ENCODE measurements at regions not wholly inside any gene's neighbourhood (a gene's known extent, or its start where the extent isn't known, plus 50 kb on each side); places are given as distances from the start of the nearest gene placed in this dataset.
"Not testable (repeated sequence)": the region's sequence is repeated elsewhere in the genome, so short reads cannot be mapped to it uniquely, and the experiment has no call there.

DNA sequence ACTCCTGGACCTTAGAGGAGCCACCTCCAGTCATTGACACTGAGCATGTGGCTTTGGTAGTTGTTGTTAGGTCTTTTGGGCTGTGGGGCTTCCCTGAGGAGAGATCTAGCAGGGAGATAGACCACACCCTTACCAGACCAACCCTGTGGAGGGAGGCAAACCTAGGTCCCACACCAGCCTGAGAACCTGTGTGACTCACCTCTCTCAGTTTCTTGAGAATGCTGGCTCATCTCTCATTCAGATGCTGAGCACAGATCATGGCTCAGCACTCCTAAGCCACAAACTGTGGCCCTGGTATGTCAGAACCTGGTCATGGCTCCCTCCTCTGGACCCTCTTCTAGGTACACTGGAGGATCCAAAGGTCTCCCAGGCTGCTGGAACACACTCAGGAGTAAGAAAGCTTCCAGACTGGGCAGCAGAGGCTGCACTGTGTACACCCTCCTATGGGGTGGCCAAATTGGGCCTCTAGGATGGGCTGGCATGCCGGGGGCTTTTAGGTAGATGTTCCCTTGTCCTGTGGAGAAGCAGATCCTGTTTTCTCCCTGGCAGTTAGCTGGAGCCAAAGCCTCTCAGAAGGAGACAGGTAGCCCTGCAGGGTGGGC is 1294.5 kb downstream of the KHDRBS2 start:
- no peak for DNase-seq (ENCODE audit: low spot score)

DNA sequence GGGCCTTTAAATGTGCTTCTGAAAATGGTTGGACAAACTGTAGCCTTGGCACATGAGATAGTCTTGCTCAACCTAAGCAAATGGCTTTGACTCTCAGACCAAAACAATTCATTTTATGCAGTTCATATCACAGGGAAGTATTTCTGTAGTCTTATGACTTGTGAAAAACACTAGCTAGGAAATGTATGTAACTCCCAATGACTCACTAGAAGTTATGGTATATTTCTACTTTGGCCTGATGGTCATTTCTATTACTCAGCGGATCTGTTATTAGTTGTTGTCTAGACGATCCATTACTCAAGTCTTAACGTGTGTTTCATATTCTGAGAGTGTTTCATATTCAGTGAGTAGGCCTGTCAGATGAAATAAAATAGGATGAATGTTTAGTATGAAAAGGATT is 1333.5 kb downstream of the KHDRBS2 start:
- no peak for DNase-seq (ENCODE audit: low spot score)

DNA sequence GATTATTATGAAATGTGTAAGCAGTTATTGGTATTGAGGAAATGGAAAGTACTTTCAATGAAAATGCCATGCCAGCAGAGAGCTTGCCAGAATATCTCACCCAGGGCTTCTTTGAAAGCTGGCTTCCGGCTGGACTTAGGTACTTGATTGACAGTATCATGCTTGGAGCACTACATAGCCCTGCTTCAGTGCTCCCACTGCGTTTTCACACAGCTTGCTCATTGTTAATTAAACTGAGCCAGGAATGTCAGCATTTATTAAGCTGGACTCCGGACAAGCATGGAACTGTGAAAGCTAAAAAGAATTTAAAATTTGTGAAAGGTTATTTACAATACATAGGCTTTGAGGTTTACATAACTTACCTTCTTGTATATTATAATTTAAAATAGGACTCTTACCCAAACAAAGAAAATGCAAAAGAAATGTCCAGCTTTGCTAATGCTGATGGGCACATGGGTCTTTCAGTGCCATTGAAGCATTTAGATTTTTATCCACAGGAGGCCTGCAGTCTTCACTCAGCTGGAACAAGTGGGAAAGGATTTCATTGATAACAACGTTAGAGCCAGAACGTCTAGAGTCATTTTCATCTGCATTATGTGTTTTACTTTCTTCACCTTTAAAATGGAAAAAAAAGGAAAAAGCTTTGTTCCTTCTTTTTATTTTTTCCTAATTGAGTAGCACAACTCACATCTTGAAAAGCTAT is 1335.7 kb downstream of the KHDRBS2 start:
- DNase-seq (ENCODE audit: low spot score) = not testable (repeated sequence)

DNA sequence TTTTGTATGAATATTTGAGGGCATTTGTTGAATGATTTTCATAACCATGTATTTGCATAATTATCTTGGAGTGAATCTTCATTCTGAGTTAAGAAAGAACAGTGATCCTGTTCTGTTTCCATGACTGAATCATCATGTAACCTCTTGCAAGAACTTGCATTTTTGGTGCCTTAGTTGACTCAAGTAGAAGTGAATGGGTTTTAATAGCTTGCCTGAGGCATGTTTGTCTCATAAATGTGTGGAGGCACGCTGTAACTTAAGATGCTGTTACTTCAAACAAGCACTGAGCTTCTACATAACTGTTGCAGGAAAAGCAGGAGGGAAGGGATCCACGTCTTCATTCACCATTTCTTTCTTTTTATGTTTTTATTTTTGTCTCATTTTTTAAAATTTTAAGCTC is 1338.6 kb downstream of the KHDRBS2 start:
- DNase-seq (ENCODE audit: low spot score) = not testable (repeated sequence)

DNA sequence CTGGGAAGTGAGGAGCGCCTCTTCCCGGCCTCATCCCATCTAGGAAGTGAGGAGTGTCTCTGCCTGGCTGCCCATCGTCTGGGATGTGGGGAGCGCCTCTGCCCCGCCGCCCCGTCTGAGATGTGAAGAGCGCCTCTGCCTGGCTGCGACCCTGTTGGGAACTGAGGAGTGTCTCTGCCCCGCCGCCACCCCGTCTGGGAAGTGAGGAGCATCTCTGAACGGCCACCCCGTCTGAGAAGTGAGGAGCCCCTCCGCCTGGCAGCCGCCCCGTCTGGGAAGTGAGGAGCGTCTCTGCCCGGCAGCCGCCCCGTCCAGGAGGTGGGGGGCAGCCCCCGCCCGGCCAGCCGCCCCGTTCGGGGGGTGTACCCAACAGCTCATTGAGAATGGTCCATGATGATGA is 1341.2 kb downstream of the KHDRBS2 start:
- not testable (repeated sequence) for DNase-seq (ENCODE audit: low spot score)

DNA sequence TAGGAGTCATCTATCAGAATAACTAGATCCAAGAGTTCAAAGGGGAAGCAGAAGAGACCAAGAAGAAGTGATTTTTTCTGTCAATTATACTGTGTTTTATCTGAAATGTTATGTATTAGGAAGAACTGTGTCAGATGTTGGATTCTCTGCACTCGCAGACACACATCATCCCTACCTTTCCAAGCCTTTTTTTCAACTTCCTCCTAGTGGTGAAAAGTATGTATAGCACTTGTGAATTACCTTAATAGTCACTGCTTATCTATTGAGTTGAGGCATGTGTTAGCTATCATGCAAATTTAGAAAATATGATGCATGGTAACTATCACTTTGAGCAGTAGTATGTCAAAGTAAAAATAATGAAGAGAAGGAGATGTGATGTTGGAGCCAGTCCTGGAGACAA is 1350.1 kb downstream of the KHDRBS2 start:
- not testable (repeated sequence) for DNase-seq (ENCODE audit: low spot score)

DNA sequence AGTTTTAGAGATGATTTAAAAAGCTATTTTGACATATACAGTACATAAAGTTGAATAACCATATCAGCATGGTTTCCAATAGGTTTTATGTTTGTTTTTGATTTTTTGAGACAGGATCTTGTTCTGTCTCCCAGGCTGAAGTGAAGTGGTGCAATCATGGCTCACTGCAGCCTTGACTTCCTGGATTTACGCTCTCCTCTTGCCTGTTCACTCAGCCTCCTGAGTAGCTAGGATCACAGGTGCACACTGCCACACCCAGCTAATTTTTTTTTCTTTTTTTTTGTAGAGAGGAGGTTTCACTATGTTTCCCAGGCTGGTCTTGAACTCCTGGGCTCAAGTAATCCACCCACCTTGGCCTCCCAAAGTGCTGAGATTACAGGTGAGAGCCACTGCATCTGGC is 1366.4 kb downstream of the KHDRBS2 start:
- DNase-seq (ENCODE audit: low spot score) = not testable (repeated sequence)

DNA sequence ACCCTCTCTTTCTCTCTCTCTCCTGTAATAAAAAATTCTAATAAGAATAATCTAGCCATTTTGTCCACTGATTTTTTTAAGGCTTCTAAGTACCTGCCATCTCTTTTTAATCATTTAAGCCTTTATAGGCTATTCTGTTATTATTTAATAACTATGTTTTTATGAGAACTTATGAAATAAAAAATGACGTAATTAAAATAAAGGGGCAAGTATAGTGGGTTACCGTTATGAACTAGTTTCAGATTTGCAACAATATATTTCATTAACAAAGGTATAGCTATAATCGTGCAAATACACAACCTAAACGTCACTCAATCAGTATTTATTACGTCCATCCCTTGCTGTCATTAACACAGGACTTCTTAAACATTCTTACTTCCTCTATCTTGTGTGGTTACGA is 1382.2 kb downstream of the KHDRBS2 start:
- not testable (repeated sequence) for DNase-seq (ENCODE audit: low spot score)

DNA sequence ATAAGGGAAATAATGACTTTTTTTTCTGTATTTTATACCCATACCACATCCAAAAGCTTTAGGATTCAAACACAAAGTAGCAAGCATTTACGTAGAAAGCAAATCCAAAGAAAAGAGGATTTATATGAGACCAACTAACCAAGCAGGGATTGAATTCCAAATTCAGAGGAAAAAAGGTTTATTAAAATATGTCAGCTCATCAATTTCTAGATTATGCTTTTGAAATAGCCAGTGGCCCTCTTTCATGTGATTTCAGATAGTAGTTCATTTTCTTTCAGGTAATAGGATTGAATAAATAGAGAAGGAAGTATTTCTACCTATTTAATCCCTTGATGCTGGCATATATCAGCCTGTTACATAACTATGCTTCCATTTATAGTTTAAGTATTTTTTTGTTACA is 1392.7 kb downstream of the KHDRBS2 start:
- not testable (repeated sequence) for DNase-seq (ENCODE audit: low spot score)

DNA sequence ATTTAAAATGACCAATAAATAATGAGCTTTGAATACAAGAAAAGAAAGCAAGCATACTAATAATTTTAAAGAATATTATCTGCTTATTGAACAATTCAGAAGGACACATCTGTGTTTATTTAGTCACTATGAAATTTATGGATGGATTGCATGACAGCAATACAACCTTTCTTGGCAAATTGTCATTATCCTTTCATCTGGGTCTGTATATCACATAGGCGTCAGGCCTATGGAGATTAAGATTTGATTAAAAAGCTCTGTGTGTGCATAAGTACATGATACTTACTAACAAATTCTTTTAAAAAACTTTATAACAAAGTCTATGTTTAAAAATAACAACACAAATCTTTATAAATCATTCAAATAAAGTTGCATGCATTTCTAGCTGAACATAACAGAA is 1394.4 kb downstream of the KHDRBS2 start:
- DNase-seq (ENCODE audit: low spot score) = no peak

DNA sequence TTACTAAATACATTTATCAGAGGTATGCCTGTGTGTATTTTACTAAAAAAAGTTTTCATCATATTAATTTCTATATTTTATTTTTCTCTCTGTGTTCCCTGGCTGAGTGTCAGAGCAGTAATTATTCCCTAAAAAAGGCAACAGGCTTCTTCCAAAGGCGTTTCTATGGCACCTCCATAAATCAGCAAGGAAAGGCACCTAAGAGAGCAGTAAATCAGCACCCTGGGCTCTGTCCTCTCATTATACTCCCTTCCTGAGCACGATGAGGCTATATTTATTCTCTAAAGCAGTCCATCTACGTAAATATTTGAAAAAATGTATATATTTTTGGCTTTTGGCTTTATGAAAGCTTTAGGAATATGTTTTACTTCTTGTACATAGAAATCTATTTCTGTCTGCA is 1408.6 kb downstream of the KHDRBS2 start:
- not testable (repeated sequence) for DNase-seq (ENCODE audit: low spot score)

DNA sequence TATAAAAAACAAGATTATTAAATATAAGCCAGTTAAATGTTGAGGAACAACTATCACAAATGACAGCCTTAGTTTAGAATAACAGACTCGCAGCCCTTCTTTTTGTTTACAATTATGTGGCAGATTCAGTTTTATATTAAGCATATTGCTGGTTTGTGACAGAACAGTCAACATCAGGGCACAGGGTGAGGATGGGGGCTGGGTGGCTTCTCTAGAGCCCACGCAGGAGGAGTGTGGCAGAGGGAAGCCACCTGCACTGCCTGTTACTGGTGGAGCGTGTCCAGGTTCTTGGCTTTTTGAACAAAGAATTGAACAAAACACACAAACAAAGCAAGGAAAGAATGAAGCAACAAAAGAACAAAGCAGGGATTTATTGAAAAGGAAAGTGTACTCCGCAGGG is 1415.2 kb downstream of the KHDRBS2 start:
- DNase-seq (ENCODE audit: low spot score) = not testable (repeated sequence)

DNA sequence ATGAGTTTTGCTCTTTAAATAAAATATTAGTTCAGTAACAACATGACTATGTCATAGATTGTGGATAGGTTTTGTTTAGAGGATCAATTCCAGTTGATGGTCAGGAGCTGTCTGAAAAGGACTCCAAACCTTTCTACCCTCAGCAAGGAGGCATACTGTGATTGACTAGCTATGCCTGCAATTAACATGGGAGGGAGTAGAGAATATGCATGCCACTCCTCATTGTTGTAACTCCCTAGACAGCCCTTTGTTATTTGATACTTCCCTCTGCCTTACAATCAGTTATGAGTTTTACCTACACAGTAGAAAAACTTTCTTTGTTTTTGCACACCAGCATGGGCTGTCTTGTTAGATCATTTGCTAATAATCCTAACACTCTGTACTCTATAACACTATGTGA is 1418.5 kb downstream of the KHDRBS2 start:
- no peak for DNase-seq (ENCODE audit: low spot score)

DNA sequence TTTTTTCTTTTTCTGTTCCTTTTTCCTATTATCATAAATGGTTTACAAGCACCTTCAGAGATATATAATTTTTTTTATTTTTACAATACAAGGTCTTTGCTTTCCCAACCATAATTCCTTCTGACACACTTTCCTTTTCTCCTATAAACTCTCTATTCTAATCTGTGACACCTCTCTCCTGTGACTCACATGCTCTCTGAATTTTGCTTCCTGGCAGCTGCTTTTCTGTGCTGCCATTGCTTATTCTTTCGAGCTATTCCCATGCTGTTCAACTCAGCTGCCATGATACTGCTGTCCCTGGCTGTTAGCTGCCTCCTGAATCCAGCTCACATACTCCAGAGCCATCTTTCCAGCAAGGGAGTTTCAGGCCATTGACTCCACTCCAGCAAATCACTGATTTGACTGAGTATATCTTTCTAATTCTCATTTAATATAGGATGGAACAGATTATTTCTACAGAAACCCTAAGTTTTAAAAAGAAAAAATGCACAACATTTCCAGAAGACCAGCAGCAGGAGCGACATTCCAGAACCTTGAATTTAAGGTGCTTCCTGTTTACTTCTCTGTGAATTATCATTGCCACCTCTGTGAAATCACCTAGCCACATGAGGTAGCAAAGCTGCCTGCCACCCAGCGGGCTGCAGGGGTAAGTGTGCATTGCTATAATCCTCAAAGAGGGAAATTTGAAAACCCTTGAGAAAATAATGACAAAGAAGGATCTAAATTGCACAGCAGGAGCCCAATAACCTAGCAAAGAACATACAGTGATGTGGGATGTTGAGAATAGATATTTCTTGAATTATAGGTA is 1442.6 kb downstream of the KHDRBS2 start:
- not testable (repeated sequence) for DNase-seq (ENCODE audit: low spot score)

DNA sequence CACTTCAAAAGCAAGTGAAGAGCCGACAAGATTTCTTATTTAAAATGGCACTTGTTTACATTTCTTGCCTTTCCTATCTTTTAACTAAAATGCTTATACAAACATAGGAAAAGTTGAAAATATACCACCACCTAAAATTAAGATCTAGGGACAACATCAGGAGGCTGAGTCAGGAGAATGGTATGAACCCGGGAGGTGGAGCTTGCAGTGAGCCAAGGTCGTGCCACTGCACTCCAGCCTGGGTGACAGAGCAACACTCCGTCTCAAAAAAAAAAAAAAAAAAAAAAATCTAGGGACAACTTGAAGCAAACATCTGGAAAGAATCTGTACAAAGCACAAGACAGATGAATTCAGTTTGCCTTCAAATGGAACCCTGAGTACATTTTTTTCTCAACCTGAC is 1455.3 kb downstream of the KHDRBS2 start:
- not testable (repeated sequence) for DNase-seq (ENCODE audit: low spot score)

DNA sequence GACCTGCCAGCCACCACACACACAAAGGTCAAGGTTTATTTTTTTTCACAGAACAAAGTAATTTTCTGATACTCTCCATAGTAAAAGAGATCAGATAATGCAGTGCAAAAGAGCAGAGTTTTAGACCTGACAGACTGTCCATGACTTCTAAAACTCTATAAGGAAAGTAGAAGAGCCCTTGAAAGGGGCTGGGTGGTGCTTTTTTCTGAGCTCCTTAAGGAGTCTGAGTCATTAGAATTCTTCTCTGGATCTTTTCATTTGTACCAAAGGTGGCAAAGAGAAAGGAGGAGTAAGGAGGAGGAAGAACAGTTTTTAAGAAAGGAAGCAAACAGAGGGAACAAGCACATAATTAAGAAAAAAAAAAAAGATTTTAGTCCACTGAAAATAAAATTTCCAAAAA is 1463.4 kb downstream of the KHDRBS2 start:
- not testable (repeated sequence) for DNase-seq (ENCODE audit: low spot score)

DNA sequence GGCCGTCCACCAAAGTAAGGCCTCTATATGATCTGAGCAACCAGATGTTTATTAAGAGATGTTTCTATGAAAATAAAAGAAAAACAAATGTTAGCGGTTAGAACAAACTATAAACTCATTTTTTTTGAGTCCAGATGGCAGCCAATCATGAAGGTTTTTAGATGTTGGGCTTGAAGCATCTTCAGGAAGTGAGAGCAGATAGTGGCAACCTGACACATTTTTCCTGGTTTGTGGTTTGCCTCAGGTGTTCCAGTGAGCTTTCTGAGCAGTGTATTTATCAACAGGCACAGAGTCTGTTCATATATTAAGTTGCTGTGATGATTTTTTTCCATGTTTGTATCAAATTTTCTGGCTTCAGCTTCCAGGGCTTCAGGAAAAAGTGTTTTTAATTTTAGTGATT is 1468.0 kb downstream of the KHDRBS2 start:
- not testable (repeated sequence) for DNase-seq (ENCODE audit: low spot score)

DNA sequence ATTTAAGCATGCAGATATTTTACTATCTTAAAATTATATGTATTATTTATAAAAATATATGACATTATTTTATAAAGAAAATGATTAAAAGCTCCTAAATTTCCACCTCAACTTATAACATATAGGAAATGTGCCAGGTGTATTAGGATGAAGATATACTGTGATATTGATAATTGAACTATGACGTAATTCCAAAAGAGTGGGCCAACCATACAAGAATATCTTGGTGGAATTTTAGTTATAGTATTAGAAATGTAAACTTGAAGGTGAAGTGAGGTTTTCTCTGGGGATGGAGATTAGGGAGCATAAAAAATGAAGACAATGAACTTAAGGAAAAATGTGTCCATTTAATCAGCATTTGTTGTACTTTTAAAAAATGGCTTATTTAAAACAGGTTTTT is 1471.2 kb downstream of the KHDRBS2 start:
- DNase-seq (ENCODE audit: low spot score) = not testable (repeated sequence)

DNA sequence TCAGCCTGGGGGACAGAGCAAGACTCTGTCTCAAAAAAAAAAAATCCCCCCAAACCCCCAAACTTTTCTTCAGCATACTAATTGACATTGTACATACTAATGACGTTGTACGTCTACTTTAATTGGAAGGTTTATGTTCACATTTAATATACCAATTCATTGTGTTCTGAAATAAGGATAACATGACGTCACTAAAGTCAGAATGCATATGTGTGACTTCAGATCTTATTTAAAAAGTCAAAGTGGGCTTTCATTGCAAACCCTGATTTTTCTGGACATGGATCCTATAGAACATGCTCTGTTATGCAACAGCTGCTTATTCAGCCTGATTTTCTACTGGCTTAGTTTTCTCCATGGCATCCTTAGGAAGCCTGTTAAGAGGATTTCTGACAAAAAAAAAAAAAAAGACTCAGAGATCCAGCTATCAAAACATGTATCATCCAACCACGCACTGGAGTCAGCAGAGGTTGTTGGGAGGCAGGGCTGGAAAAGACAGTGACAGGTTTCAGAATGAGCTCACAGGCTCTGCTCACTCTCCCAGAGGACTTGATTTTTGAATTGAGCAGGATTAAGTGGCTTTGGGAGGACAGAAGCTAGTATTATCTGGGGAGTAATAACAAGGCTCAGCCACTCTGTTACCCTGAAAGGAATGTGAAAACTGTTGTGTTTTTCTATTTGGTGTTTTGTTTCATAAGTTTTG is 1472.0 kb downstream of the KHDRBS2 start:
- DNase-seq (ENCODE audit: low spot score) = peak; percentile 4

DNA sequence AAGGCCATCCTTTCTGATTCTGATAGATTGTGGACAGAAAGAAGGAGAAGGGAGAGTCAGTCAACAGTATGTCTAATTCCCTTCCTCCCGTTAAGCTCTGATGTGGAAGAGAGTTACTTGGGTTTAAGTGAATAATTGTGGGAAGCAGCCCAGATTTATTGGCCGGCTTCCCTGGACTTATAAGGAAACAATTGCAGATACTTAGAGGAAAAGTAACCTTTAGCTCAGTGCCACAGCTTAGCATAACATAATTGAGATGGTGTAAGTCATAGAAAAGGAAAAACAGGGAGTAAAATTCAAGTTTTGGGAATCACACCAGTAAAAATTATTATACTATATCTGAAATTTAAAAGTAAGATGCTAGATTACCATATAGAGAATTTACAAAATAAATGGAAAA is 1475.8 kb downstream of the KHDRBS2 start:
- DNase-seq (ENCODE audit: low spot score) = not testable (repeated sequence)

DNA sequence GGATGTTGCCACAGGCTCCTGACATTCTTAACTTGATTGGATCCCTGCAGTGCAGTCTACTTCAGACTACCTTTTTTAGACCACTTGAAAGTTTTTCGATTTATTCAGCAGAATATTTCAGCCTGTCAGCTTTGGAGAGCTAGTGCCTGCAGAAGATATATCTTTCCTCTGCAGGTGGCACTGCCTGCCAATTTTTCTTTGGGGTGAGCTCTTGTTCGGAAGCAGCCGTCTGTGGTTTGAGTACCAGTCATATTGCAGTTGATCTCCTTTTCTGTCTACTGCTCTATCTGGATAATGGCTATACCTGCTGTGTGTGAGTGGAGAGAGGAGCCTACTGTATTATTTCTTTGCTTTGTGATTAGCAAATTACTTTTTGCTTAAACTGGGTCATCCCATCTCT is 1486.9 kb downstream of the KHDRBS2 start:
- DNase-seq (ENCODE audit: low spot score) = peak; percentile 6

DNA sequence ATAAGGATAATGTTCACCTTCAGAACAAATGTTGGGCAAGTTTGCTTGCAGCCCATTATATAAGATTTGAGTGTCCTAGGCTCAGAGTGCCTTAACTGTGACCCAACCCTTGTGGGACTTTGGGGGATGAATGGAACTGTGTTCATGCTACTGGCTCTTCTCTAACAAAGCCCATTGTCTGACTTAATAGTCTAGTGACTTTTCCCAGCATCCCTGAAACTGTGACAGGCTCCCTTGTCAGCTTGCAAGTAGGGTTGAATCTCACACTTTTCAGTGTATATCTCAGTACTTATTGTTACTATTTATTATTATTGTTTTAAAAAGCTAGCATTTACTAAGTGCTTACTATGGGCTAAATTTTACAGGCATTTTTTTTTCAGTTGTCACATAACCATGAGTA is 1488.2 kb downstream of the KHDRBS2 start:
- not testable (repeated sequence) for DNase-seq (ENCODE audit: low spot score)
